HCT116 (cell line): ENCODE measurements at regions not wholly inside any gene's neighbourhood (a gene's known extent, or its start where the extent isn't known, plus 50 kb on each side); places are given as distances from the start of the nearest gene placed in this dataset.

Experiments
- ATAC-seq: fragments of 200-7000 bp; cut with Tn5 transposase; 2 replicates; pipeline ENCODE4 v1.9.1; 2020; ENCODE audit warnings: mild to moderate bottlenecking, moderate library complexity
- BruUV-seq: library from RNA; stranded (reverse); fragments of 400-500 nt; replicated peaks from 2 replicates; lab custom pipeline; 2021; lab: Mats Ljungman, UMichigan
- CTCF ChIA-PET: fragments of 300-600 bp; sonication (Branson Sonifier 250); formaldehyde crosslinking; loops from one replicate; lab custom pipeline; 2021; ENCODE audit warnings: antibody characterized with exemption; lab: Charles Lee
- POLR2A ChIA-PET: fragments of 300-600, 350-600 bp; sonication (Branson Sonifier 250); formaldehyde crosslinking; loops from one replicate; lab custom pipeline; 2021; ENCODE audit warnings: antibody characterized with exemption; lab: Charles Lee
- RAD21 ChIA-PET, 2 experiments: fragments of 300-600 bp; sonication (Branson Sonifier 250); formaldehyde crosslinking; loops; one replicate each; lab custom pipeline; 2023; ENCODE audit warnings: low total read pairs in 2 of 2; ENCODE audit not compliant: uncharacterized antibody in 2 of 2, unreplicated experiment in 2 of 2, low non-redundant PET in 1 of 2; lab: Charles Lee
- DNase-seq: peaks from one replicate; pipeline ENCODE4 v3.0.0-alpha.2; 2010; ENCODE audit warnings: low read depth, low spot score
- H2AFZ ChIP-seq: fragments of 200-600 bp; shearing (Covaris generic), sonication (generic); 2 replicates; pipeline ENCODE4 v1.6.1; 2017; ENCODE audit warnings: low read depth, mixed run types, mixed read lengths, antibody characterized with exemption, low read length; ENCODE audit not compliant: poor library complexity, severe bottlenecking
- H3K27ac ChIP-seq: 2 replicates; pipeline ENCODE4 v1.5.1; 2012; ENCODE audit warnings: low read depth, low read length
- H3K27me3 ChIP-seq: fragments of 200-600 bp; sonication (generic); 2 replicates; pipeline ENCODE4 v1.6.1; 2016; ENCODE audit warnings: mixed run types, low read length, mixed read lengths; ENCODE audit not compliant: insufficient read depth
- H3K36me3 ChIP-seq, 2 experiments: fragments of 200-500 bp in 1 of 2; fragments of 200-600 bp in 1 of 2; sonication (Bioruptor generic) in 1 of 2; sonication (generic) in 1 of 2; 2 replicates each; pipeline versions ENCODE4 v1.5.1 to v1.6.1; 2014 to 2016; ENCODE audit warnings: low read length in 2 of 2, inconsistent platforms in 1 of 2, mixed read lengths in 1 of 2, mixed run types in 1 of 2; ENCODE audit not compliant: insufficient read depth in 2 of 2, control insufficient read depth in 1 of 2
- H3K4me1 ChIP-seq, 2 experiments: fragments of 200-600 bp in 1 of 2; sonication (generic) in 1 of 2; 2 replicates each; pipeline versions ENCODE4 v1.5.1 to v1.6.1; 2012 to 2017; ENCODE audit warnings: low read length in 2 of 2, inconsistent platforms in 1 of 2, mild to moderate bottlenecking in 1 of 2, mixed read lengths in 1 of 2, mixed run types in 1 of 2, moderate library complexity in 1 of 2; ENCODE audit not compliant: insufficient read depth in 2 of 2, control insufficient read depth in 1 of 2
- H3K4me2 ChIP-seq: fragments of 200-600 bp; sonication (generic); 2 replicates; pipeline ENCODE4 v1.6.1; 2017; ENCODE audit warnings: mixed run types, low read length, mixed read lengths
- H3K4me3 ChIP-seq, 2 experiments: fragments of 200-600 bp in 1 of 2; sonication (generic) in 1 of 2; replicated peaks in 1 of 2; 2 replicates each; pipeline ENCODE4 v1.5.1; 2011 to 2016; ENCODE audit warnings: low read length in 2 of 2, control low read depth in 1 of 2, low read depth in 1 of 2, mild to moderate bottlenecking in 1 of 2, mixed read lengths in 1 of 2, mixed run types in 1 of 2
- H3K79me2 ChIP-seq: fragments of 200-600 bp; sonication (generic); 2 replicates; pipeline ENCODE4 v1.6.1; 2017; ENCODE audit warnings: mild to moderate bottlenecking, mixed run types, low read length, moderate library complexity, mixed read lengths; ENCODE audit not compliant: insufficient read depth
- H3K9ac ChIP-seq: fragments of 200-600 bp; sonication (generic); 2 replicates; pipeline ENCODE4 v1.6.1; 2016; ENCODE audit warnings: low read length, mixed read lengths
- H3K9me2 ChIP-seq: fragments of 200-600 bp; sonication (generic), shearing (Covaris generic); 2 replicates; pipeline ENCODE4 v1.6.1; 2017; ENCODE audit warnings: mixed run types, mild to moderate bottlenecking, moderate library complexity; ENCODE audit not compliant: insufficient read depth
- H3K9me3 ChIP-seq, 2 experiments: fragments of 200-500 bp in 1 of 2; fragments of 200-600 bp in 1 of 2; sonication (Bioruptor generic) in 1 of 2; sonication (generic) in 1 of 2; 2 replicates each; pipeline ENCODE4 v1.6.1; 2014 to 2017; ENCODE audit warnings: low read length in 2 of 2, mixed read lengths in 2 of 2, inconsistent platforms in 1 of 2, low read depth in 1 of 2, mild to moderate bottlenecking in 1 of 2, mixed run types in 1 of 2, moderate library complexity in 1 of 2; ENCODE audit not compliant: control insufficient read depth in 1 of 2, insufficient read depth in 1 of 2
- H4K20me1 ChIP-seq: fragments of 200-600 bp; sonication (generic), shearing (Covaris generic); 2 replicates; pipeline ENCODE4 v1.6.1; 2017; ENCODE audit warnings: mixed run types, mild to moderate bottlenecking, moderate library complexity; ENCODE audit not compliant: insufficient read depth
- EZH2 ChIP-seq: fragments of 200-600 bp; sonication (generic); IDR thresholded peaks from 2 replicates; pipeline ENCODE4 v1.6.1; 2017; ENCODE audit warnings: antibody characterized with exemption, mixed run types
- EZH2phosphoT487 ChIP-seq: fragments of 200-600 bp; IDR thresholded peaks from 2 replicates; pipeline ENCODE4 v1.6.1; 2018; ENCODE audit warnings: antibody characterized with exemption, borderline replicate concordance
- JUND ChIP-seq: IDR thresholded peaks from 2 replicates; pipeline ENCODE4 v1.6.1; 2012
- POLR2A ChIP-seq: IDR thresholded peaks from 2 replicates; pipeline ENCODE4 v1.7.0; 2011; ENCODE audit warnings: borderline replicate concordance; ENCODE audit not compliant: insufficient read depth, insufficient read length; ENCODE audit errors: extremely low read depth
- RAD21 ChIP-seq: IDR thresholded peaks from 2 replicates; pipeline ENCODE4 v1.6.1; 2012; ENCODE audit warnings: low read depth, mild to moderate bottlenecking
- TCF7L2 ChIP-seq: IDR thresholded peaks from 2 replicates; pipeline ENCODE4 v1.7.0; 2011; ENCODE audit warnings: borderline replicate concordance, inconsistent platforms; ENCODE audit not compliant: insufficient read depth, insufficient read length; ENCODE audit errors: extremely low read depth
- YY1 ChIP-seq: IDR thresholded peaks from 2 replicates; pipeline ENCODE4 v1.6.1; 2011; ENCODE audit warnings: low read length, low read depth, moderate library complexity, mild to moderate bottlenecking; ENCODE audit not compliant: insufficient replicate concordance; ENCODE audit errors: extremely low read depth
- intact Hi-C: fragments of 100-400 bp; cut with micrococcal nuclease; formaldehyde crosslinking; loops from 2 replicates; pipeline ENCODE4 v1.10.0; 2022
- TF ChIP-seq, protein P1 (sequence below): IDR thresholded peaks from 2 replicates; pipeline ENCODE4 v1.6.1; 2012; ENCODE audit warnings: low read depth

DNA sequence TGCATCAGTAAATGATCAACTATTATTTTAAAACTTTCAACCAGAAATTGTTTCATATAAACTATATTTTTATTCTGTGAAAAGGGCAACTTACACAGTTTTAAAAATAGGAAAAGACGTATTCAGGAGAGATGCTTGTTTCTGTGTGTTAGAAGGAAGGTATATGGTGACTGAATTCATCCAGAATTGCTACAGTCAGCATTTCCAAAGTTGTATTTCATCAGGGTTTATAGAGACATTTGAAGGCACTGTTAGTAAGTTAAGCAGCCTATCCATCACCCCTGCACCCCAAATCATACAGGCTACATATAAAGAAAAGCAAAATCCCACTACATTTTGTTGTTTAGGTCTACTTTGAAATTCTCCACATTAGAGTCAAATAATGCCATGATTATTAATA, 716.0 kb downstream of the KCTD16 start:
- Histone ChIP-seq H3K27me3 (no peaks in the 10 kb centered on the region), H4K20me1 (no peaks in the 10 kb centered on the region), H2AFZ (no peak overlapping the region), H3K9me2 (no peaks in the 10 kb centered on the region), H3K9ac (no peak overlapping the region), H3K36me3 (no peaks in the 10 kb centered on the region), H3K4me1 (no peaks in the 10 kb centered on the region), H3K27ac (no peak overlapping the region), H3K4me3 (no peak overlapping the region), H3K4me2 (no peak overlapping the region), H3K79me2 (no peaks in the 10 kb centered on the region), H3K9me3 (no peaks in the 10 kb centered on the region)
- RAD21 ChIA-PET: no interaction called here
- CTCF ChIA-PET: no interaction called here
- intact Hi-C loops: no loop called here
- ATAC-seq: no peak
- no peak for DNase-seq
- POLR2A ChIA-PET: no interaction called here
- BruUV-seq: no TSS peak
- TF ChIP-seq RAD21: no peak

DNA sequence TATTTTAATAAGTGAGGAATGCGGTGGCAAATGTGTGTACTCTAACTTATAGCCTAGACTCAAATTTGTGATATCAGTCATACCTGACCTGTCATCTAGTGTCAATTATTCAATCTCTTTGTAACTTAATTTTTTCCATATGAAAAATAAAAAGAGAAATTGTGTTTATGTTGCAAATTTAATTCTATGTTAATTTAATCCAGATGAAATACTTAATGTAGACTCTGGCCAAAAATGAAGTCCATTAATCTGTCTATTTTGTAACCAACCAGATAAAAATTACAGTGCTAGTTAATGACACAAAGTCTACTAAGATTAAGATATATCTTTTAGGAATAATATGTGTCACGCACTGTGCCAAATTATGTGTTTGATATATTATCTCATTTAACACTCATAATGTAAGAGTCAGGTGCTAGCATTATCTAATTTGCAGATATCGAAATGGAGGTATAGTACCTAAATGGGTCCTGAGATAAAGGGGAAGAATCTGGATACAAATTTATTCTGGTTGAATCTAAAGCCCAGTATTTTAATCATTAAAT, 712.1 kb downstream of the KCTD16 start:
- no TSS peak for BruUV-seq
- no peak overlapping the region for H3K4me2 ChIP-seq
- DNase-seq (no peak), ATAC-seq (no peak)
- TF ChIP-seq JUND: no peak
- no peak overlapping the region for H3K4me3 ChIP-seq
- no peaks in the 10 kb centered on the region for H3K9me3 ChIP-seq
- intact Hi-C loops: loop anchor here (5.0 kb wide), 1 partner anchor 546 kb away; no protein-coding TSS in a partner anchor
- H3K9ac ChIP-seq: no peak overlapping the region
- H3K4me1 ChIP-seq: no peaks in the 10 kb centered on the region
- no peak overlapping the region for H3K27ac ChIP-seq
- H3K36me3 ChIP-seq: no peaks in the 10 kb centered on the region
- H3K79me2 ChIP-seq: no peaks in the 10 kb centered on the region
- no peaks in the 10 kb centered on the region for H3K9me2 ChIP-seq
- ChIA-PET CTCF (no interaction called here), RAD21 (no interaction called here), POLR2A (no interaction called here)
- no peaks in the 10 kb centered on the region for H4K20me1 ChIP-seq
- no peaks in the 10 kb centered on the region for H3K27me3 ChIP-seq
- no peak overlapping the region for H2AFZ ChIP-seq

DNA sequence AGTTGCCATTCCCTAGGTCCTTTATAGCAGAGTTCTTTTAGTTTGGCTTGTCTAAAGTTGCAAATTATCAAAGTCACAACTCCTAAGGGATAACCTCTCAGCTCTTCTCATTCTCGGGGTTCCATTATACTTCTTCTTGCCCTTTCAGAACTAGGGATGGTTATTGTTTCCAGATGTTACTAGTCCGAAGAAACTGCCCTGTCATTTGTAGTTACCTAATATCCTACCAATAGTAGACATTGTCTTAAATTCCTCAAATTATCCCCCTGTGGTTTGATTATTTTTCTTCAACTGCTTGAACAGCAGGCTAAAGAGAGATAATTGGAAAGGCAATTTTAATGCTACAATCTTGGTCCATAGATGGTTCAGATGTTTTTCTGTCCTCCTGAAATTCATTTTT, 709.8 kb downstream of the KCTD16 start:
- Histone ChIP-seq H3K9ac (no peak overlapping the region), H3K4me3 (no peak overlapping the region), H4K20me1 (no peaks in the 10 kb centered on the region), H3K9me2 (no peaks in the 10 kb centered on the region), H3K4me1 (no peaks in the 10 kb centered on the region), H2AFZ (no peak overlapping the region), H3K36me3 (no peaks in the 10 kb centered on the region), H3K9me3 (no peaks in the 10 kb centered on the region), H3K27me3 (no peaks in the 10 kb centered on the region), H3K27ac (no peak overlapping the region), H3K79me2 (no peaks in the 10 kb centered on the region), H3K4me2 (no peak overlapping the region)
- DNase-seq (no peak), ATAC-seq (no peak)
- ChIA-PET POLR2A (no interaction called here), CTCF (no interaction called here), RAD21 (no interaction called here)
- intact Hi-C loops: loop anchor here (5.0 kb wide), 1 partner anchor 543 kb away; no protein-coding TSS in a partner anchor
- no TSS peak for BruUV-seq
- TF ChIP-seq EZH2 (no peak), EZH2phosphoT487 (no peak), YY1 (no peak), POLR2A (no peak), RAD21 (no peak), TCF7L2 (no peak)
- TF ChIP-seq, protein P1, sequence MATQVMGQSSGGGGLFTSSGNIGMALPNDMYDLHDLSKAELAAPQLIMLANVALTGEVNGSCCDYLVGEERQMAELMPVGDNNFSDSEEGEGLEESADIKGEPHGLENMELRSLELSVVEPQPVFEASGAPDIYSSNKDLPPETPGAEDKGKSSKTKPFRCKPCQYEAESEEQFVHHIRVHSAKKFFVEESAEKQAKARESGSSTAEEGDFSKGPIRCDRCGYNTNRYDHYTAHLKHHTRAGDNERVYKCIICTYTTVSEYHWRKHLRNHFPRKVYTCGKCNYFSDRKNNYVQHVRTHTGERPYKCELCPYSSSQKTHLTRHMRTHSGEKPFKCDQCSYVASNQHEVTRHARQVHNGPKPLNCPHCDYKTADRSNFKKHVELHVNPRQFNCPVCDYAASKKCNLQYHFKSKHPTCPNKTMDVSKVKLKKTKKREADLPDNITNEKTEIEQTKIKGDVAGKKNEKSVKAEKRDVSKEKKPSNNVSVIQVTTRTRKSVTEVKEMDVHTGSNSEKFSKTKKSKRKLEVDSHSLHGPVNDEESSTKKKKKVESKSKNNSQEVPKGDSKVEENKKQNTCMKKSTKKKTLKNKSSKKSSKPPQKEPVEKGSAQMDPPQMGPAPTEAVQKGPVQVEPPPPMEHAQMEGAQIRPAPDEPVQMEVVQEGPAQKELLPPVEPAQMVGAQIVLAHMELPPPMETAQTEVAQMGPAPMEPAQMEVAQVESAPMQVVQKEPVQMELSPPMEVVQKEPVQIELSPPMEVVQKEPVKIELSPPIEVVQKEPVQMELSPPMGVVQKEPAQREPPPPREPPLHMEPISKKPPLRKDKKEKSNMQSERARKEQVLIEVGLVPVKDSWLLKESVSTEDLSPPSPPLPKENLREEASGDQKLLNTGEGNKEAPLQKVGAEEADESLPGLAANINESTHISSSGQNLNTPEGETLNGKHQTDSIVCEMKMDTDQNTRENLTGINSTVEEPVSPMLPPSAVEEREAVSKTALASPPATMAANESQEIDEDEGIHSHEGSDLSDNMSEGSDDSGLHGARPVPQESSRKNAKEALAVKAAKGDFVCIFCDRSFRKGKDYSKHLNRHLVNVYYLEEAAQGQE: no peak
